A673 (cell line): ENCODE measurements at regions not wholly inside any gene's neighbourhood (a gene's known extent, or its start where the extent isn't known, plus 50 kb on each side); places are given as distances from the start of the nearest gene placed in this dataset.

Experiments used
- CTCF ChIP-seq: fragments of 300-800, 200-600 bp; sonication (generic); conservative IDR thresholded peaks from 2 replicates; pipeline ENCODE4 v1.5.1; 2017; ENCODE audit warnings: low read depth, mild to moderate bottlenecking, antibody characterized with exemption, low read length, moderate library complexity, mixed read lengths
- EZH2 ChIP-seq: fragments of 200-600 bp; sonication (generic); IDR thresholded peaks from 2 replicates; pipeline ENCODE4 v1.6.1; 2017; ENCODE audit warnings: borderline replicate concordance, low read depth, mild to moderate bottlenecking, mixed read lengths, antibody characterized with exemption, low read length; ENCODE audit not compliant: poor library complexity, severe bottlenecking

- TF ChIP-seq CTCF = no peak
- TF ChIP-seq EZH2 = no peak
Measured at GRCh38 chr13:70275841-70276240, 167.6 kb upstream of the KLHL1 start.
